ENCODE measurements at regions not wholly inside any gene's neighbourhood (a gene's known extent, or its start where the extent isn't known, plus 50 kb on each side); places are given as distances from the start of the nearest gene placed in this dataset.

GRCh38 chr14:42554091-42554490 lies 947.4 kb downstream of the LRFN5 start:
- POLR2A ChIA-PET = no interaction called here
- Histone ChIP-seq H3K9me3 (no peaks in the 10 kb centered on the region), H3K9me2 (no peaks in the 10 kb centered on the region), H4K20me1 (ENCODE audit: insufficient read depth) (no peaks in the 10 kb centered on the region), H3K36me3 (replicated peaks in 1 of 2; ENCODE audit: control insufficient read depth in 1 of 2, insufficient read depth in 2 of 2, low read length in 1 of 2) (no peaks in the 10 kb centered on the region), H3K4me2 (no peak overlapping the region), H3K4me3 (ENCODE audit: low read depth in 2 of 2, low read length in 1 of 2) (no peak overlapping the region), H3F3A (replicated peaks; ENCODE audit: insufficient read depth) (no peaks in the 10 kb centered on the region), H3K4me1 (ENCODE audit: control insufficient read depth in 1 of 2, insufficient read depth in 2 of 2, low read depth in 1 of 2, low read length in 1 of 2) (no peaks in the 10 kb centered on the region), H3K9ac (no peak overlapping the region), H3K27me3 (ENCODE audit: insufficient read depth) (no peaks in the 10 kb centered on the region), H3K79me2 (ENCODE audit: insufficient read depth) (no peaks in the 10 kb centered on the region), H3K27ac (ENCODE audit: low read depth in 2 of 2, low read length in 1 of 2) (no peak overlapping the region), H2AFZ (ENCODE audit: low read depth) (no peak overlapping the region)
- CTCF ChIA-PET = no interaction called here
- no peak for DNase-seq
- TF ChIP-seq RCOR1 (IDR thresholded peaks at IDR 0.05; ENCODE audit: low read length) (no peak), GATA2 (CRISPR knock-in tag; IDR thresholded peaks at IDR 0.05) (no peak)
- 19% methylated on average over 2 of the region's 2 CpGs for WGBS (ENCODE audit: low lambda C conversion rate)

GRCh38 chr14:42550310-42550709 lies 943.6 kb downstream of the LRFN5 start:
- Histone ChIP-seq H3K9ac (no peak overlapping the region), H3K4me1 (ENCODE audit: control insufficient read depth in 1 of 2, insufficient read depth in 2 of 2, low read depth in 1 of 2, low read length in 1 of 2) (no peaks in the 10 kb centered on the region), H3K79me2 (ENCODE audit: insufficient read depth) (no peaks in the 10 kb centered on the region), H3K9me3 (no peaks in the 10 kb centered on the region), H3K36me3 (replicated peaks in 1 of 2; ENCODE audit: control insufficient read depth in 1 of 2, insufficient read depth in 2 of 2, low read length in 1 of 2) (no peaks in the 10 kb centered on the region), H4K20me1 (ENCODE audit: insufficient read depth) (no peaks in the 10 kb centered on the region), H3K4me3 (ENCODE audit: low read depth in 2 of 2, low read length in 1 of 2) (no peak overlapping the region), H2AFZ (ENCODE audit: low read depth) (no peak overlapping the region), H3K4me2 (no peak overlapping the region), H3K27me3 (ENCODE audit: insufficient read depth) (no peaks in the 10 kb centered on the region), H3K9me2 (no peaks in the 10 kb centered on the region), H3F3A (replicated peaks; ENCODE audit: insufficient read depth) (no peaks in the 10 kb centered on the region), H3K27ac (ENCODE audit: low read depth in 2 of 2, low read length in 1 of 2) (no peak overlapping the region)
- POLR2A ChIA-PET = no interaction called here
- no peak for TF ChIP-seq PBX3 (IDR thresholded peaks at IDR 0.05)
- no peak for TF ChIP-seq RAD21 (IDR thresholded peaks at IDR 0.05; ENCODE audit: low read length)
- TF ChIP-seq TAF1 (IDR thresholded peaks at IDR 0.05; ENCODE audit: borderline replicate concordance, low read depth, low read length) = no peak
- TF ChIP-seq FOXJ3 (CRISPR knock-in tag; IDR thresholded peaks at IDR 0.05) = no peak
- no peak for TF ChIP-seq MAX (IDR thresholded peaks at IDR 0.05; ENCODE audit: low read depth)
- CTCF ChIA-PET = no interaction called here
- DNase-seq = no peak

GRCh38 chr14:42548349-42548748 lies 941.7 kb downstream of the LRFN5 start:
- no peak for DNase-seq
- H3K4me2 ChIP-seq = no peak overlapping the region
- H3K27ac ChIP-seq (ENCODE audit: low read depth in 2 of 2, low read length in 1 of 2) = no peak overlapping the region
- H3K4me3 ChIP-seq (ENCODE audit: low read depth in 2 of 2, low read length in 1 of 2) = no peak overlapping the region
- no peaks in the 10 kb centered on the region for H3K27me3 ChIP-seq (ENCODE audit: insufficient read depth)
- H3K9me3 ChIP-seq = no peaks in the 10 kb centered on the region
- H3K9me2 ChIP-seq = no peaks in the 10 kb centered on the region
- ChIA-PET CTCF (no interaction called here), POLR2A (no interaction called here)
- no peaks in the 10 kb centered on the region for H3K79me2 ChIP-seq (ENCODE audit: insufficient read depth)
- no peaks in the 10 kb centered on the region for H3F3A ChIP-seq (replicated peaks; ENCODE audit: insufficient read depth)
- no peak overlapping the region for H2AFZ ChIP-seq (ENCODE audit: low read depth)
- no peaks in the 10 kb centered on the region for H3K36me3 ChIP-seq (replicated peaks in 1 of 2; ENCODE audit: control insufficient read depth in 1 of 2, insufficient read depth in 2 of 2, low read length in 1 of 2)
- H3K9ac ChIP-seq = no peak overlapping the region
- no peaks in the 10 kb centered on the region for H3K4me1 ChIP-seq (ENCODE audit: control insufficient read depth in 1 of 2, insufficient read depth in 2 of 2, low read depth in 1 of 2, low read length in 1 of 2)
- no peak for TF ChIP-seq CHD2 (IDR thresholded peaks at IDR 0.05; ENCODE audit: low read length, partially characterized antibody)
- no peak for TF ChIP-seq USF1 (IDR thresholded peaks at IDR 0.05; ENCODE audit: borderline replicate concordance, low read depth)
- no peak for TF ChIP-seq MAX (IDR thresholded peaks at IDR 0.05; ENCODE audit: low read depth)
- no peak for TF ChIP-seq TAF1 (IDR thresholded peaks at IDR 0.05; ENCODE audit: borderline replicate concordance, low read depth, low read length)
- TF ChIP-seq ELF1 (IDR thresholded peaks at IDR 0.05) = no peak
- TF ChIP-seq POLR2AphosphoS5 (IDR thresholded peaks at IDR 0.05; ENCODE audit: low read depth, low read length) = no peak
- no peak for TF ChIP-seq RAD21 (IDR thresholded peaks at IDR 0.05; ENCODE audit: low read length)
- no peak for TF ChIP-seq MXI1 (IDR thresholded peaks at IDR 0.05; ENCODE audit: low read depth, low read length)
- TF ChIP-seq FOXJ3 (CRISPR knock-in tag; IDR thresholded peaks at IDR 0.05) = no peak
- TF ChIP-seq USF2 (IDR thresholded peaks at IDR 0.05; ENCODE audit: borderline replicate concordance, low read depth, low read length) = no peak
- TF ChIP-seq TCF12 (IDR thresholded peaks at IDR 0.05) = no peak
- no peak for TF ChIP-seq SMC3 (IDR thresholded peaks at IDR 0.05; ENCODE audit: low read depth, low read length)
- no peaks in the 10 kb centered on the region for H4K20me1 ChIP-seq (ENCODE audit: insufficient read depth)

Data from SK-N-SH (cell line).